HCT116 (cell line): ENCODE measurements at regions not wholly inside any gene's neighbourhood (a gene's known extent, or its start where the extent isn't known, plus 50 kb on each side); places are given as distances from the start of the nearest gene placed in this dataset.

Experiments
- CTCF ChIP-seq, 3 experiments: fragments of 200-600 bp in 1 of 3; sonication (generic) in 1 of 3; IDR thresholded peaks in 2 of 3; conservative IDR thresholded peaks in 1 of 3; 2 replicates each; pipeline ENCODE4 v1.5.1; 2012 to 2017; ENCODE audit warnings: low read depth in 2 of 3, low read length in 2 of 3, antibody characterized with exemption in 1 of 3, borderline replicate concordance in 1 of 3, control low read depth in 1 of 3, mild to moderate bottlenecking in 1 of 3, mixed read lengths in 1 of 3, mixed run types in 1 of 3, moderate library complexity in 1 of 3; ENCODE audit not compliant: insufficient read depth in 1 of 3
- EGR1 ChIP-seq: IDR thresholded peaks from 2 replicates; pipeline ENCODE4 v1.6.1; 2012; ENCODE audit warnings: low read depth
- EZH2 ChIP-seq: fragments of 200-600 bp; sonication (generic); IDR thresholded peaks from 2 replicates; pipeline ENCODE4 v1.6.1; 2017; ENCODE audit warnings: antibody characterized with exemption, mixed run types
- FOSL1 ChIP-seq: IDR thresholded peaks from 2 replicates; pipeline ENCODE4 v1.6.1; 2012; ENCODE audit warnings: low read depth
- POLR2A ChIP-seq: IDR thresholded peaks from 2 replicates; pipeline ENCODE4 v1.7.0; 2011; ENCODE audit warnings: borderline replicate concordance; ENCODE audit not compliant: insufficient read depth, insufficient read length; ENCODE audit errors: extremely low read depth
- POLR2AphosphoS5 ChIP-seq: IDR thresholded peaks from 2 replicates; pipeline ENCODE4 v1.6.1; 2011; ENCODE audit warnings: mild to moderate bottlenecking, low read depth, low read length, moderate library complexity
- RAD21 ChIP-seq: IDR thresholded peaks from 2 replicates; pipeline ENCODE4 v1.6.1; 2012; ENCODE audit warnings: low read depth, mild to moderate bottlenecking
- REST ChIP-seq: IDR thresholded peaks from 2 replicates; pipeline ENCODE4 v1.6.1; 2012; ENCODE audit warnings: low read depth
- SIN3A ChIP-seq: IDR thresholded peaks from 2 replicates; pipeline ENCODE4 v1.6.1; 2012; ENCODE audit warnings: low read depth
- TCF7L2 ChIP-seq: IDR thresholded peaks from 2 replicates; pipeline ENCODE4 v1.7.0; 2011; ENCODE audit warnings: borderline replicate concordance, inconsistent platforms; ENCODE audit not compliant: insufficient read depth, insufficient read length; ENCODE audit errors: extremely low read depth
- ZNF274 ChIP-seq: fragments of 200-500 bp; sonication (Bioruptor generic); IDR thresholded peaks from 2 replicates; pipeline ENCODE4 v1.6.1; 2014; ENCODE audit warnings: mild to moderate bottlenecking, low read depth, low read length, inconsistent platforms

DNA sequence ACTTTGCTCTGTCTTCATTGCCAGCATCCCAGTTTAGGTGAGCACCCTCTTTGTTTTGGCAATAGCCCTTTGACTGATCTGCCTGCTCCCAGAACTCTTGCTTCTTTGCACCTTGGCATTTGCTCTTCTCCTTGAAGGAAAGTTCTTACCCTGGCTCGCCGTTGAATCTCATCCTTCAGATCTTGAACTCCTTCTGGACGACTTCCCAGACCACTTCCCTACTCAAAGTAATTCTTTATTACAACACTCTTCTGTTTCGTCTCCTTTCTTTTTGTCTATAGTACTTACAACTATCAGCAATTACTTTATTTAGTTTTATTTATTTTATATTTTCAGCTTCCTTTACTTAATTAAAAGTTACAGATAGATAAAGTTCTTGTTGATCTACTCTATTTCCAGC, 1510.1 kb downstream of the MAT2B start:
- TF ChIP-seq RAD21 = no peak
- TF ChIP-seq CTCF (IDR thresholded peaks at IDR 0.05 in 2 of 3, conservative IDR thresholded peaks at IDR 0.05 in 1 of 3; ENCODE audit: borderline replicate concordance in 1 of 3, insufficient read depth in 1 of 3, low read depth in 2 of 3, low read length in 2 of 3) = no peak
- TF ChIP-seq SIN3A = no peak
- no peak for TF ChIP-seq ZNF274
- no peak for TF ChIP-seq EZH2
- TF ChIP-seq POLR2AphosphoS5 = no peak
- no peak for TF ChIP-seq FOSL1
- TF ChIP-seq EGR1 = no peak
- TF ChIP-seq REST = no peak
- TF ChIP-seq POLR2A = no peak
- no peak for TF ChIP-seq TCF7L2
